Suppressor macrophage (primary cell): ENCODE measurements at regions not wholly inside any gene's neighbourhood (a gene's known extent, or its start where the extent isn't known, plus 50 kb on each side); places are given as distances from the start of the nearest gene placed in this dataset.

Source experiments
- DNase-seq, 4 experiments: peaks; one replicate each; pipeline ENCODE4 v3.0.0-alpha.2; 2020 to 2022

DNA sequence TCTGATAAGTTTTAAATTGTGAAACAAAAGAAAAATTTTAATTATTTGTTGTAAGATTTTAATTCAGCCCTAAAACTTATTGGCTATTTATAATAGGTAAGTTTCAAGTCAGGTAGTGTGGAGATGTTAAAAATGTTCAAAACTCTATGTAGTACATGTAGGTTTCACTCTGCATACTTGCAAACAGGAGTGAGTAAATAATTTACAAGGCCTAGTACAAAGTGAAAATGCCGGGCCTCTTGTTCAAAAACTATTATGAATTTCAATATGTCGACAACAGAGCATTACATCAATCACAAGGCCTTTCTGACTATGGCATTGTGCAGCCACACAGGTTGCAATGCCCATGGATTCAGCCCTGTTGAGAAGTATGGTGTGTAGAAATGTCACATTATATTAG, 80.9 kb upstream of the GRIK2 start:
- DNase-seq, result no peak

DNA sequence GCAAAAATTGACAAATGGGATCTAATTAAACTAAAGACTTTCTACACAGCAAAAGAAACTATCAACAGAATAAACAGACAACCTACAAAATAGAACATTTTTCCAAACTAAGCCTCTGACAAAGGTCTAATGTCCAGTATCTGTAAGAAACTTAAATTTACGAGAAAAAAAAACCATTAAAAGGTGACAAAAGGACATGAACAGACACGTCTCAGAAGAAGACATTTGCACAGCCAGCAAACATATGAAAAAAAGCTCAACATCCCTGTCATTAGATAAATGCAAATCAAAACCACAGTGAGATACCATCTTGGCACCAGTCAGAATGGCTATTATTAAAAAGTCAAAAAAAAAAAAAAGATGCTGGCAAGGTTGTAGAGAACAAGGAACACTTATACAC, 70.6 kb upstream of the GRIK2 start:
- no peak for DNase-seq

DNA sequence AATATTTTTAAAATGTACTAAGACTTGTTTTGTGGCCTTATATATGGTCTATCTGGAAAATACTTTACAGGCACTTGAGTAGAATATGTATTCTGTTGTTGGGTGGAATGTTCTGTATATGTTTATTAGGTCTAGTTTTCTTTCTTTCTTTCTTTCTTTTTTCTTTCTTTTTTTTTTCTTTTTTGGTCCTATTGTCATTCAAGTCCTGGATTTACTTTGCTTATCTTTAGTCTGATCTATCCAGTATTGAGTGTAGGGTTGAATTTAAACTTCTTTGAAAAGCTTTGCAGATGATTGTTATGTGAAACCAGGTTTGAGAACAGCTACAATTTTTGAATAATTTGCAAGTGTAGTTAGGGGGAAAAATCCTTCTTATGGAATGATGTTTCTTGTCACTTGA, 67.1 kb upstream of the GRIK2 start:
- DNase-seq, result no peak

DNA sequence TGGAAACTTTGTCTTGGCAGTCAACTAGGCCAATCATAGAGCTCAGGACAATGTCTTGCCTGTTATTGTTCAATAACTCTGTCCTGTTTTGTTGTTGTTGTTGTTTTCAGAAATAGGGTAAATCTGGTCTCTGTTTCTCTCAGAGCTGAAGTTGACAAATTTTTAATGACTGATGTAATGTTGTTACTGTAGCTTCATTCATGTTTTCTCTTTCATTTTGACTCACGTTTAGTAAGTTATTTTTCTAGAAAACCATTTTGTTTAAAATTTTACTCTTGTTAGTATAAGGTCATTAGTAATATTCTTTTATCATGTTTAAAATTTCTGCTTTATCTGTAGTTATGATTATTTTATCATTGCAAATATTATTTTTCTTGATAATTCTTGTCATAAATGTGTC, 51.6 kb upstream of the GRIK2 start:
- no peak for DNase-seq
